CD4-positive, alpha-beta T cell (primary cell): ENCODE measurements at regions not wholly inside any gene's neighbourhood (a gene's known extent, or its start where the extent isn't known, plus 50 kb on each side); places are given as distances from the start of the nearest gene placed in this dataset.
"Not testable (repeated sequence)": the region's sequence is repeated elsewhere in the genome, so short reads cannot be mapped to it uniquely, and the experiment has no call there.

Source experiments
- ATAC-seq: fragments of 200-7000 bp; cut with Tn5 transposase; one replicate; pipeline ENCODE4 v1.10.0; 2022; ENCODE audit warnings: mild to moderate bottlenecking; ENCODE audit not compliant: poor library complexity
- CTCF ChIA-PET: fragments of 350-600 bp; sonication (Branson Sonifier 250); formaldehyde crosslinking; loops from one replicate; lab custom pipeline; 2021; ENCODE audit warnings: antibody characterized with exemption, inconsistent platforms; lab: Charles Lee
- POLR2A ChIA-PET: fragments of 350-600 bp; sonication (Branson Sonifier 250); formaldehyde crosslinking; loops from one replicate; lab custom pipeline; 2021; ENCODE audit warnings: antibody characterized with exemption, inconsistent platforms; lab: Charles Lee
- DNase-seq, 14 experiments: peaks; one replicate each; pipeline ENCODE4 v3.0.0-alpha.2; 2013 to 2020; ENCODE audit warnings: mixed read lengths in 2 of 14
- H3K27ac ChIP-seq, 2 donors: one replicate each; pipeline versions ENCODE4 v1.5.1 to v1.7.0; 2013; ENCODE audit warnings: low read length in 2 of 2, low read depth in 1 of 2, mild to moderate bottlenecking in 1 of 2
- H3K27me3 ChIP-seq, 2 experiments: 1 replicate in 1 of 2; 2 replicates in 1 of 2; pipeline versions ENCODE4 v1.6.1 to v1.7.0; 2013; ENCODE audit warnings: low read length in 2 of 2, control low read depth in 1 of 2, mild to moderate bottlenecking in 1 of 2, moderate library complexity in 1 of 2; ENCODE audit not compliant: insufficient read depth in 2 of 2, control insufficient read depth in 1 of 2
- H3K36me3 ChIP-seq: one replicate; pipeline ENCODE4 v1.6.1; 2013; ENCODE audit warnings: low read length, control low read depth; ENCODE audit not compliant: insufficient read depth
- H3K4me1 ChIP-seq: one replicate; pipeline ENCODE4 v1.6.1; 2013; ENCODE audit warnings: low read length, control low read depth; ENCODE audit not compliant: insufficient read depth
- H3K4me3 ChIP-seq: one replicate; pipeline ENCODE4 v1.5.1; 2013; ENCODE audit warnings: mild to moderate bottlenecking, low read length, moderate library complexity
- H3K9me3 ChIP-seq, 2 experiments: 1 replicate in 1 of 2; 2 replicates in 1 of 2; pipeline versions ENCODE4 v1.6.1 to v1.7.0; 2013; ENCODE audit warnings: low read length in 2 of 2, mild to moderate bottlenecking in 2 of 2, control low read depth in 1 of 2, moderate library complexity in 1 of 2; ENCODE audit not compliant: control insufficient read depth in 1 of 2, insufficient read depth in 1 of 2
- H3K27ac Mint-ChIP-seq: one replicate; pipeline ENCODE4 v1.8.0; 2020; ENCODE audit warnings: mixed read lengths
- H3K27me3 Mint-ChIP-seq: one replicate; pipeline ENCODE4 v1.8.0; 2021; ENCODE audit warnings: mixed read lengths
- H3K36me3 Mint-ChIP-seq: one replicate; pipeline ENCODE4 v1.8.0; 2021; ENCODE audit warnings: low read depth, mixed read lengths
- H3K4me1 Mint-ChIP-seq: one replicate; pipeline ENCODE4 v1.8.0; 2021; ENCODE audit warnings: low read depth, mixed read lengths
- H3K4me3 Mint-ChIP-seq: one replicate; pipeline ENCODE4 v1.8.0; 2020; ENCODE audit warnings: mild to moderate bottlenecking, mixed read lengths
- H3K9me3 Mint-ChIP-seq: one replicate; pipeline ENCODE4 v1.8.0; 2020; ENCODE audit warnings: mixed read lengths
- CTCF ChIP-seq: fragments of 200-600 bp; IDR thresholded peaks from one replicate; pipeline ENCODE4 v1.8.0; 2022; ENCODE audit warnings: antibody characterized with exemption, mild to moderate bottlenecking
- intact Hi-C, 2 experiments: fragments of 100-400 bp; cut with DNase I in 1 of 2; cut with micrococcal nuclease in 1 of 2; formaldehyde crosslinking; loops; one replicate each; pipeline versions ENCODE4 v1.15.1 to v1.9.0; 2023 to 2025; cut with DNase I, micrococcal nuclease

GRCh38 chr17:21843951-21844590 is 151.7 kb downstream of the KCNJ18 start:
- intact Hi-C loops: no loop called here
- TF ChIP-seq CTCF: no peak
- no peak overlapping the region for H3K27ac ChIP-seq
- DNase-seq (no peak), ATAC-seq (no peak)
- H3K27me3 ChIP-seq: peaks cover 0 to 6% of the 10 kb centered on the region in 2 experiments
- H3K4me3 ChIP-seq: no peak overlapping the region
- CTCF ChIA-PET: no interaction called here
- Mint-ChIP-seq H3K36me3 (no peaks in the 10 kb centered on the region), H3K4me3 (no peak overlapping the region), H3K27ac (no peak overlapping the region), H3K27me3 (peaks cover 43% of the 10 kb centered on the region), H3K4me1 (no peaks in the 10 kb centered on the region), H3K9me3 (peaks cover 2% of the 10 kb centered on the region)
- peaks cover 2 to 44% of the 10 kb centered on the region in 2 experiments for H3K9me3 ChIP-seq
- H3K4me1 ChIP-seq: no peaks in the 10 kb centered on the region
- POLR2A ChIA-PET: no interaction called here
- no peaks in the 10 kb centered on the region for H3K36me3 ChIP-seq

- CTCF ChIA-PET, POLR2A ChIA-PET, H3K36me3 ChIP-seq, H3K4me1 ChIP-seq, H3K4me3 Mint-ChIP-seq, ATAC-seq, H3K27me3 ChIP-seq, H3K27ac Mint-ChIP-seq, intact Hi-C loops, H3K27ac ChIP-seq, H3K4me1 Mint-ChIP-seq, H3K4me3 ChIP-seq, DNase-seq, H3K36me3 Mint-ChIP-seq, H3K9me3 Mint-ChIP-seq: not testable (repeated sequence)
- H3K27me3 Mint-ChIP-seq: peaks cover 32% of the 10 kb centered on the region
- H3K9me3 ChIP-seq: peaks cover 6 to 26% of the 10 kb centered on the region in 2 experiments
These were observed 156.2 kb downstream of the KCNJ18 start for GRCh38 chr17:21848510-21848909.

GRCh38 chr17:21849030-21849429 is 156.7 kb downstream of the KCNJ18 start:
- H3K4me1 Mint-ChIP-seq, ATAC-seq, H3K4me1 ChIP-seq, H3K36me3 Mint-ChIP-seq, H3K27ac Mint-ChIP-seq, H3K36me3 ChIP-seq, H3K9me3 Mint-ChIP-seq, H3K27me3 ChIP-seq, DNase-seq, H3K27ac ChIP-seq, intact Hi-C loops, POLR2A ChIA-PET, H3K4me3 ChIP-seq, H3K4me3 Mint-ChIP-seq, CTCF ChIA-PET: not testable (repeated sequence)
- H3K27me3 Mint-ChIP-seq: peaks cover 32% of the 10 kb centered on the region
- H3K9me3 ChIP-seq: peaks cover 6 to 21% of the 10 kb centered on the region in 2 experiments

GRCh38 chr17:21850614-21851013 is 158.3 kb downstream of the KCNJ18 start:
- H3K9me3 ChIP-seq: peaks cover 6 to 17% of the 10 kb centered on the region in 2 experiments
- CTCF ChIA-PET: interaction anchor here (0.6 kb wide), 1 partner anchor 9 kb away, joined by 6 read pairs; no protein-coding TSS in a partner anchor
- H3K36me3 ChIP-seq, H3K4me1 ChIP-seq, H3K4me3 Mint-ChIP-seq, H3K4me1 Mint-ChIP-seq, intact Hi-C loops, ATAC-seq, DNase-seq, H3K27ac Mint-ChIP-seq, H3K36me3 Mint-ChIP-seq, H3K27ac ChIP-seq, H3K4me3 ChIP-seq, H3K27me3 ChIP-seq, POLR2A ChIA-PET, H3K9me3 Mint-ChIP-seq: not testable (repeated sequence)
- H3K27me3 Mint-ChIP-seq: peaks cover 17% of the 10 kb centered on the region
